NOMO-1 treated with DMSO at 0.1 percent for 48 hours (cell line): ENCODE measurements at regions not wholly inside any gene's neighbourhood (a gene's known extent, or its start where the extent isn't known, plus 50 kb on each side); places are given as distances from the start of the nearest gene placed in this dataset.
A peak's percentile ranks its signal among the peaks of the same experiment; 100 is the strongest.
"Not testable (repeated sequence)": the region's sequence is repeated elsewhere in the genome, so short reads cannot be mapped to it uniquely, and the experiment has no call there.

ENCODE experiments used
- DNase-seq: peaks from one replicate; lab custom pipeline; 2025; ENCODE audit not compliant: unreplicated experiment; lab: John Stamatoyannopoulos, UW

DNA sequence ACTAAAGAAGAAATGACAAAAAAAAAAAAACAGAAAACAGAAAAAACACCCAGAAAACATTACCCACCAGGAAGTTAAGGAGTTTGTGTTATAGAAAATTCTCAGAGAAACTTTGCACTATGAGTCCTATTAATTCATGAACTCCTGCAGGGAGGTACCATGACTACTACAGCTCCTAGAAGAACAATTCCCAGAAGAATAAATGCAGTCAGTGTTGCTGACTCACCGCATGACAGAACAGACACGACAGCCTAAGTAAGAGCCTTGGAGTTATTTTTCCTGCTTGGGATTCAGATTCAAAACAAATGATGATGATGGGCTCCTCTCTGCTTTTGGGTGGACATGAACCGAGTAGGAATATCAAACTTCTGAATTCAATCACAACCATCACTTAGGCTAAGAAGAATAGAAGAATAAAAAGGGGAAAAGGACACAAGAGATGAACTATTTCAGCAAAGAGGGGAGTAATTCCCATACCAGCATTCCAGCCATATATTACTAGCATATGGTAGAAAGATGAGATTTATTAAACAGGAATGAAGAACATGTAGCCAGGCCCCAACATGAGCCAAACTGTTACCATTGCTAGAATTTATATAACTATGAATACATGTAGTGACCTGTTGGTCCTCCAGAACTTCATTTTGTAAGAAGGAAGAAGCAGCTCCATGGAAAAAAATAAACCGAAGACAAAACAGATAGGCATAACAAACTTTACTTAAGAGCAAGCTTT lies 209.6 kb upstream of the PDE4D start:
- DNase-seq = no peak

- DNase-seq = peak; percentile 1
Measured at GRCh38 chr5:60101573-60101972, 208.0 kb upstream of the PDE4D start.

DNA sequence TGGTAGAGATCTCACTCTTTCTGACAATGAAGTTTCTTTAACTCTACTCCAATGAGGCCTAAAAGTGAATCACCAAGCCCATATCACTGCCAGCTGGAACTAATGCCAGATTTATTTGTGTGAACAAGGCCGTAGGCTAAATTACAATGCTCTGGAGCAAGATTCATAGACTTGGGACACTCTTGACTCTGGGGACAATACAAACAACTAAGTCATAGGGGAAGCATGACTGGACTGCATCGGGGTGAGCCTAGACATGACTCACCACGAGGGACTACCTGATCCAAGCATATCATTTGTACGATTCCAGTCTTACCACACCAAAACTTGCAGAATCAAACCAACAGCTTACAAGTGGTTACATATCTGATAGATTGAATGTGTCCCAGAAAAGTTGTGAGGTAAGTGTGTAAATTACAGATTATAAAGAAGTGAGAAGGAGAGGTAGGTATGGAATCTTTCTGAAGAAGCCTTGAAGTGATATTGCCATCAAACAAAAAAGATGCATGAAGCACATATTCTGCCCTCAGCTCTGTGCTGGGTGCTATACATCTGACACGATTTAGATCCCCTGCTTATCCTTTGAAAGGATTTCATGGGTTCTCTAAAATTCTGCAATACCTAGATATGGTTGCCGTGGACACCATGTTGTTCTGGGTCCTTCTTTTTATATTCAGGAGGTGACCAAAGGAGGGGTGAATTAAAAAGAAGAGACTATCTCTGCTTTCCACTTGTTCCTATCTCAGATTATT lies 199.3 kb upstream of the PDE4D start:
- no peak for DNase-seq

DNA sequence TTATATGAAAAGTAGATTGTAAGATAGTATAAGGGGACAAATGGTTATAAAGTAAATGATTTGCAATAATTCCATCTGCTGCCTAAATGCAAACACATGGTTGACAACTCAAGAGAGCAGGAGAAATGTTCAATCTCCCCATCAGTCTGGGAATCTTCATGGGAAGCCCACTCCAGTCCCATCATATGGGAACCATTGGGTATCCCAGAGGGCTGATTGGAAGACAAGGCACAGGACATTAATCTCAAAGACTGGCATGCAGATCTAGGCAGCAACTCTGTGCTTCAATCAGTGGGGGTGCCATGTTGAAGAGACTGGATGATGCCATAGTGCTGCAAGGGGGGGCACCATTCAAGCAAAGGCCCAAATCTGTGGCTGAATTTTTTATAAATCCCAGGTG lies 193.1 kb upstream of the PDE4D start:
- no peak for DNase-seq

DNA sequence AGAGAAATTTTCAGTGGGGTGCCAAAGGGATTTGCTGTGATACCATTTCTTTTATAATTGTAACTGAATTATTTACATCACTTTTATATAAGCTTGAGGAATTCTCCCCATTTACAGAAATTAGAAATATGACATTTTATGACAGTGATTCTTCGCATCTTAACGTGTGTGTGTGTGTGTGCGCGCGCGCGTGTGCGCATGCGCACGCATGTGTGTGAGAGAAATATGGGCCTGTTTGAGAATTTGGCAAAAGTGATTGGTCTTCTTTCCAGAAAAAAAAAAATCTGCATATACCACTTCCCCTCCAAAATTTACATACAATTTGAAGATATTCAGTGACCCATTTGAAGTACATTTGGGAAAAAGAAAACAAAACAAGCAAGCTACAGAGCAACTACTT lies 190.7 kb upstream of the PDE4D start:
- no peak for DNase-seq

GRCh38 chr5:60077292-60077691 lies 183.8 kb upstream of the PDE4D start:
- DNase-seq = no peak

DNA sequence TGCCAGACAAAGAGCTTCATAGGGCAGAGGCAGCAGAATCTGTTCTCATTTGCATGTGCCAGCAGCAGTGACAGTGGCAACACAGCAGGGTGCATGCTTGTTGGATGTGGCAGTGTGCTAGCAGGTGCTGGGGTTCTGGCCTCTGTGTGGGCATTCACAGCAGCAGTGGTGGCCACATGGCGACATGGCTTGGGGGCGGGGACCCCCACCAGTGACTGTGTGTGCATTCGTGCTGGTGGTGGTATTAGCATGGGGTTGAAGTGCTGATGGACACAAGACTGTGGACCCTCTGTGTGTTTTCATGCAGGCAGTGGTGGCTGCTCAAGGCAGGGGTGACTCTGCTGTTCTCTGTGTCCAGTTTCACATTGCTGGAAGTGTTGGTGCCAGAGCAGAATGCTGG lies 183.2 kb upstream of the PDE4D start:
- DNase-seq = no peak

GRCh38 chr5:60066502-60066901 lies 173.0 kb upstream of the PDE4D start:
- no peak for DNase-seq

GRCh38 chr5:60060389-60060788 lies 166.9 kb upstream of the PDE4D start:
- DNase-seq = no peak

GRCh38 chr5:60056191-60056590 lies 162.7 kb upstream of the PDE4D start:
- DNase-seq = no peak

DNA sequence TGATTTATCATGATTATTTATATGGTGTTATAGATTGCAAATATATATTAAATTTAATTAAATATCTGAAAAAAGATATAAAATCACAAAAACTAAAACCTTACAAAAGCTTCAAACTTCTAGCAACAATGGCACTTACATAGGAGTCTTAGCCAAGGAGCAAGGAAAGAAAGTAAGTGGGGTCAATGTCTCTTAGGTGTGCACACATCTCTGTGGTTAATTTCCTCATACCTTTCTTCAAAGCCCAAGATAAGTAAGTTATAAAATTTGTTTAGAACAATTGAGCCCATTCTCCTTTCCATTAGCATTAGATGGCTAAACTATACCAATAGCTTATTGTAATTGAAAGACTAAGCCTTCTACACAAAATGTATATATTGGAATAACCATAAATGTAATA lies 161.6 kb upstream of the PDE4D start:
- no peak for DNase-seq

DNA sequence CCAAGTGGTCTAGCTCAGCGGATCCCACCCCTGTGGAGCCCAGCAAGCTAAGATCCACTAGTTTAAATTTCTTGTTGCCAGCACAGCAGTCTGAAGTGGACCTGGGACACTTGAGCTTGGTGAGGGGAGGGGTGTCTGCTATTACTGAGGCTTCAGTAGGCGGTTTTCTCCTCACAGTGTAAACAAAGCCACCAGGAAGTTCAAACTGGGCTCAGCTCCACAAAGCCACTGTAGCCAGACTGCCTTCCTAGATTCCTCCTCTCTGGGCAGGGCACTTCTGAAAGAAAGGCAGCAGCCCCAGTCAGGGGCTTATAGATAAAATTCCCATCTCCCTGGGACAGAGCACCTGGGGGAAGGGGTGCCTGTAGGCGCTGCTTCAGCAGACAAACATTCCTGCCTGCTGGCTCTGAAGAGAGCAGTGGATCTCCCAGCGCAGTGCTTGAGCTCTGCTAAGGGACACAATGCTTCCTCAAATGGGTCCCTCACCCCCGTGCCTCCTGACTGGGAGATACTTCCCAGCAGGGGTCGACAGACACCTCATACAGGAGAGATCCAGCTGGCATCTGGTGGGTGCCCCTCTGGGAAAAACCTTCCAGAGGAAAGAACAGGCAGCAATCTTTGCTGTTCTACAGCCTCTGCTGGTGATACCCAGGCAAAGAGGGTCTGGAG lies 148.6 kb upstream of the PDE4D start:
- DNase-seq = not testable (repeated sequence)

- not testable (repeated sequence) for DNase-seq
Measured at GRCh38 chr5:60041508-60041907, 148.0 kb upstream of the PDE4D start.

DNA sequence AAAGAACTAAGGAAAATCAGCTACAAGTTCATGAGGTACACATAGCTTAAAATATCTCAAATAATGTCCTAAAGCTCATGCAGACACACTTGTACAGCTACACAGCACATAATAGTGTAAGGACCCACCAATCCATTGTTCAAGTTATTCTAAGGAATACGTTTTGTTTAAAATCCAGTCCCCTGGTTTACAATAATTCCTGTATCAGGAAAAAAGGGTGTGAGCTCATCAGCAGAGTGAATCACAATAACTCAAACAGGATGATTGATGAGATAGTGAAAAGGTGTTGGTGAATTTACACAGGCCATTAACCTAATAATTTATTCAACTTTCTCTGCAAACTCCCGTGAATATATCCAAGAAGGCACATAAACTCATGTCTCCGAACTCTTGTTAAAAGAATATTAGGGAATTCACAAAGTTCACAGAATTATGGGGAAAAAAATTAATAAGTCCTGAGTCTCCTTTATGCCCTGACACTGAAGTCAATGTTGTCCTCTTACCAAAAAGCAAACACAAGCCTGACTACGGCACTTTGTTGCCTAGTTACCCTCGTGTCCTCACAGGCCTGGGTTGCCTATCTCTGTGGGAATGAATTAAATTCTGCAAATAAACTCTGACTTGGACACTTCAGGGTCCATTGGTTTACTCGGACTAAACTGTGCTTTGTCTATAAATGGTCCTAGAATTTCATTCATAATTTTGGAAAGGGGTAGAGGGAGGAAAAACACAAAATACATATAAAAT lies 142.8 kb upstream of the PDE4D start:
- DNase-seq = no peak

DNA sequence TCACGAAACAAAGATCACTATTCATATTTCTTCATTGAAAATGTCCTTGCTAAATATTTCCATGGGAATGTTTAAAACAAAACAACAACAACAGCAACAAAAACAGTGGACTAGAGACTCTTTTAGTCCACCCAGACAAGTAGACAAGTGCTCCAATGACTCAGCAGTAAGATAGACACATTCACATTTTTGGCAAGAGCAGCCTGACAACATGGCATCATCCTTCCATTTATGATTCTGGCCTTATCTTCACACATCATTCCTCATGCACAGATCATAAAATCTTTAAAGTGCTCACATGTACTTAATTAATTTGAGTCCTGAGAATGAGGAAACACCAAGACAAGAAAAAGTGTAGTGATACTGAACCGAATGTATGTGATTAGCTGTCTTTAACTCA lies 132.6 kb upstream of the PDE4D start:
- no peak for DNase-seq

GRCh38 chr5:60024104-60024503 lies 130.6 kb upstream of the PDE4D start:
- DNase-seq = no peak

GRCh38 chr5:60023255-60023654 lies 129.7 kb upstream of the PDE4D start:
- DNase-seq = no peak

GRCh38 chr5:60020457-60020856 lies 126.9 kb upstream of the PDE4D start:
- DNase-seq = peak; percentile 34

DNA sequence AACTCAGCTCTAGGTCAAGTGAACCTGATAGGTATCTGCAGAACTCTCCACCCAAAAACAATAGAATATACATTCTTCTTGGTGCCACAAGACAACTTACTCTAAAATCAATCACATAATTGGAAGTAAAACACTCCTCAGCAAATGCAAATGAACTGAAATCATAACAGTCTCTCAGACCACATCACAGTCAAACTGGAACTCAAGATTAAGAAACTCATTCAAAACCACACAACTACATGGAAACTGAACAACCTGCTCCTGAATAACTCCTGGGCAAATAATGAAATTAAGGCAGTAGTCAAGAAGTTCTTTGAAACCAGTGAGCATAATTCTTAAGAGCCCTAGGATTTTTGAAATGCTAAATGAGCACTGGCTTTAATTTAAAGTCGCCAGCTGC lies 125.4 kb upstream of the PDE4D start:
- not testable (repeated sequence) for DNase-seq

- no peak for DNase-seq
Measured at GRCh38 chr5:60018091-60018490, 124.6 kb upstream of the PDE4D start.

DNA sequence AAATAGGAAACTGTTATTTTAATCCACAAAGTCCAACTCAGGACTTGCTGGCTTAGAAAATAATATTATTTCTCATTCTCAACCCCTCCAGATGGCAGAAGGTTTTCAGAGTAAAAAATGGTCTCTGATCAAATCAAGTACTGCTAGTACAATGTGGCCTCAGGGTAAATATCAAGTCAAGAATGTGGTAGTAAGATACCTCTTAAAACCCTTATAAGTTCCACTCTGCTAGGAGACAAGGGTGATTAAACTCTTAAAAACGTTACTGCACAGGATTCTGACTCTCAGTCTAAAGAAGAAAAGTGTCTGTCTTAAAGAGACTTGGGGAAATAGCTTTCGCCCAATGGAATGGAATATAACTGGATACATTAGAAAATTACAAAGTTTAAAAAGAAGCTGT lies 120.8 kb upstream of the PDE4D start:
- DNase-seq = no peak
